IMR-90 (cell line): ENCODE measurements at regions not wholly inside any gene's neighbourhood (a gene's known extent, or its start where the extent isn't known, plus 50 kb on each side); places are given as distances from the start of the nearest gene placed in this dataset.

ENCODE experiments used
- CEBPB ChIP-seq: IDR thresholded peaks from 2 replicates; pipeline ENCODE4 v1.6.1; 2012; ENCODE audit warnings: low read depth, low read length, improper control_type of control experiment
- CTCF ChIP-seq: conservative IDR thresholded peaks from 2 replicates; pipeline ENCODE4 v1.5.1; 2012; ENCODE audit warnings: mild to moderate bottlenecking, low read depth, low read length, improper control_type of control experiment
- ELK1 ChIP-seq: fragments of 150-350 bp; IDR thresholded peaks from 2 replicates; pipeline ENCODE4 v1.6.1; 2016; ENCODE audit warnings: low read depth, mild to moderate bottlenecking, low read length, moderate library complexity, borderline replicate concordance
- MAFK ChIP-seq: IDR thresholded peaks from 2 replicates; pipeline ENCODE4 v1.6.1; 2012; ENCODE audit warnings: low read depth, low read length, improper control_type of control experiment
- POLR2A ChIP-seq: IDR thresholded peaks from 2 replicates; pipeline ENCODE4 v1.6.1; 2012; ENCODE audit warnings: mild to moderate bottlenecking, low read depth, low read length
- RAD21 ChIP-seq: IDR thresholded peaks from 2 replicates; pipeline ENCODE4 v1.6.1; 2012; ENCODE audit warnings: low read length, improper control_type of control experiment
- RCOR1 ChIP-seq: IDR thresholded peaks from 2 replicates; pipeline ENCODE4 v1.6.1; 2012; ENCODE audit warnings: mild to moderate bottlenecking, low read length, improper control_type of control experiment; ENCODE audit not compliant: insufficient replicate concordance
- RFX5 ChIP-seq: IDR thresholded peaks from 2 replicates; pipeline ENCODE4 v1.8.0; 2012; ENCODE audit warnings: low read depth, mild to moderate bottlenecking, low read length, moderate library complexity
- SMC3 ChIP-seq: fragments of 150-350 bp; IDR thresholded peaks from 2 replicates; pipeline ENCODE4 v1.6.1; 2016; ENCODE audit warnings: low read depth, mild to moderate bottlenecking, antibody characterized with exemption, low read length, moderate library complexity
- USF2 ChIP-seq: fragments of 150-350 bp; IDR thresholded peaks from 2 replicates; pipeline ENCODE4 v1.6.1; 2017; ENCODE audit warnings: mild to moderate bottlenecking, antibody characterized with exemption, low read length, low read depth

- TF ChIP-seq CTCF (no peak), SMC3 (no peak), MAFK (no peak), ELK1 (no peak), POLR2A (no peak), RAD21 (no peak), USF2 (no peak), RCOR1 (no peak), RFX5 (no peak), CEBPB (no peak)
Observed at GRCh38 chr11:71349627-71350026, 97.2 kb upstream of the SHANK2 start.
